ENCODE measurements at regions not wholly inside any gene's neighbourhood (a gene's known extent, or its start where the extent isn't known, plus 50 kb on each side); places are given as distances from the start of the nearest gene placed in this dataset.

GRCh38 chr18:46295416-46295815 lies 191.2 kb downstream of the HAUS1 start:
- no peak for TF ChIP-seq NFATC4 (CRISPR knock-in tag; IDR thresholded peaks at IDR 0.05)
- TF ChIP-seq HMGXB4 (CRISPR knock-in tag; IDR thresholded peaks at IDR 0.05), result no peak
- no peak for TF ChIP-seq E2F1 (CRISPR knock-in tag; IDR thresholded peaks at IDR 0.05)
- no peak for TF ChIP-seq CREM (CRISPR knock-in tag; IDR thresholded peaks at IDR 0.05)
- no peak for TF ChIP-seq TCF7 (CRISPR knock-in tag; IDR thresholded peaks at IDR 0.05; ENCODE audit: low read depth)
- TF ChIP-seq TEAD4 (CRISPR knock-in tag; IDR thresholded peaks at IDR 0.05), result no peak
- TF ChIP-seq USF1 (CRISPR knock-in tag; IDR thresholded peaks at IDR 0.05), result no peak
- no peak for TF ChIP-seq AR (CRISPR knock-in tag; IDR thresholded peaks at IDR 0.05)
- TF ChIP-seq FOXK1 (CRISPR knock-in tag; IDR thresholded peaks at IDR 0.05), result no peak
- TF ChIP-seq AFF4 (CRISPR knock-in tag; IDR thresholded peaks at IDR 0.05; ENCODE audit: borderline replicate concordance), result no peak
- no peak for TF ChIP-seq IRF1 (CRISPR knock-in tag; IDR thresholded peaks at IDR 0.05)
- no peak for TF ChIP-seq ERG (CRISPR knock-in tag; IDR thresholded peaks at IDR 0.05)
- TF ChIP-seq NFE2L1 (CRISPR knock-in tag; IDR thresholded peaks at IDR 0.05), result no peak
- no peak overlapping the region for H3K27ac Mint-ChIP-seq
- ChIA-PET CTCF (interaction anchor here (1.0 to 1.6 kb wide), 2 partner anchors 14 to 43 kb away, joined by 3 to 4 read pairs; no protein-coding TSS in a partner anchor), POLR2A (no interaction called here)
- H3K4me1 Mint-ChIP-seq, result peaks cover 31% of the 10 kb centered on the region
- no peaks in the 10 kb centered on the region for H3K36me3 Mint-ChIP-seq
- no peaks in the 10 kb centered on the region for H3K27me3 Mint-ChIP-seq (ENCODE audit: low read depth)
- H3K9me3 Mint-ChIP-seq, result no peaks in the 10 kb centered on the region
- DNase-seq (ENCODE audit: low spot score) (no peak), ATAC-seq (no peak)
- H3K4me3 Mint-ChIP-seq, result no peak overlapping the region
